Thyroid gland (tissue), 4 donors: ENCODE measurements at regions not wholly inside any gene's neighbourhood (a gene's known extent, or its start where the extent isn't known, plus 50 kb on each side); places are given as distances from the start of the nearest gene placed in this dataset.

Experiments
- CTCF ChIP-seq, 6 experiments: fragments of 200-600 bp in 3 of 6; fragments of 450-650 bp in 3 of 6; sonication (generic) in 3 of 6; IDR thresholded peaks; one replicate each; pipeline ENCODE4 v1.5.1; 2016 to 2019; ENCODE audit warnings: antibody characterized with exemption in 6 of 6, mild to moderate bottlenecking in 2 of 6, inconsistent platforms in 1 of 6, moderate library complexity in 1 of 6
- POLR2A ChIP-seq, 2 donors: fragments of 450-650 bp; IDR thresholded peaks; one replicate each; pipeline ENCODE4 v1.6.1; 2017; ENCODE audit warnings: antibody characterized with exemption in 2 of 2, mild to moderate bottlenecking in 2 of 2, moderate library complexity in 1 of 2

- TF ChIP-seq CTCF (IDR thresholded peaks at IDR 0.05) (no peak), POLR2A (IDR thresholded peaks at IDR 0.05) (no peak)
Observed at GRCh38 chr6:99014061-99014460, 66.3 kb upstream of the FBXL4 start.
